Mammary epithelial cell (primary cell): ENCODE measurements at regions not wholly inside any gene's neighbourhood (a gene's known extent, or its start where the extent isn't known, plus 50 kb on each side); places are given as distances from the start of the nearest gene placed in this dataset.

ENCODE experiments used
- CTCF ChIP-seq, 2 donors: IDR thresholded peaks in 1 of 2; conservative IDR thresholded peaks in 1 of 2; 2 replicates each; pipeline ENCODE4 v1.5.1; 2011 to 2012; ENCODE audit warnings: inconsistent platforms in 2 of 2, low read length in 2 of 2, mild to moderate bottlenecking in 2 of 2, control low read depth in 1 of 2, low read depth in 1 of 2; ENCODE audit not compliant: insufficient read depth in 1 of 2; ENCODE audit errors: extremely low read depth in 1 of 2
- EZH2 ChIP-seq: IDR thresholded peaks from 2 replicates; pipeline ENCODE4 v1.6.1; 2012; ENCODE audit warnings: low read length, inconsistent platforms, borderline replicate concordance

- TF ChIP-seq EZH2 (no peak), CTCF (conservative IDR thresholded peaks at IDR 0.05 in 1 of 2, IDR thresholded peaks at IDR 0.05 in 1 of 2; ENCODE audit: extremely low read depth in 1 of 2, insufficient read depth in 1 of 2, low read depth in 1 of 2, low read length in 2 of 2) (no peak)
These were observed 101.6 kb upstream of the CES5A start for GRCh38 chr16:55976815-55977214.
